ENCODE measurements at regions not wholly inside any gene's neighbourhood (a gene's known extent, or its start where the extent isn't known, plus 50 kb on each side); places are given as distances from the start of the nearest gene placed in this dataset.

DNA sequence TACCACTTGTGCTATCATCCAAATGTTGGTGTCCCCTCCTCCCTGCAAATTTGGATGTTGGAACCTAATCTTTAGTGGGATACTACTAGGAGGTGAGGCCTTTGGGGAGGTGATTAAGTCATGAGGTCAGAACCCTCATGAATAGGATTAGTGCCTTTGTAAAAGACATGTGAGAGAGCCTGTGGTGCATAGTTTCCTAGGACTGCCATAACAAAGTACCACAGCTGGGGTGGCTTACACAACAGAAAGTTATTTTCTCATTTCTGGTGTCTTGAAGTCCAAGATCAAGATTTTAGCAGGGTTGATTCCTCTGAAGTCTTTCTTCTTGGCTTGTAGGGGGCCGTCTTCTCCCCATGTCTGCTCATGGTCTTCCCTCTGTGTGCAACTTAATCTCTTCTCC lies 562.6 kb upstream of the ARGLU1 start:
- no TSS peak for BruUV-seq (replicated peaks)
- ChIA-PET POLR2A (no interaction called here), CTCF (interaction anchor here (0.5 kb wide), 1 partner anchor 592 kb away, joined by 3 read pairs; no protein-coding TSS in a partner anchor)
- Histone ChIP-seq H3K4me1 (0 out of 2 replicates have a peak, but pooled peaks cover under 1% of the 10 kb centered on the region), H3K27me3 (replicated peaks; ENCODE audit: control insufficient read depth, insufficient read depth, low read length) (no peaks in the 10 kb centered on the region), H3K9me3 (no peaks in the 10 kb centered on the region), H3K4me3 (ENCODE audit: low read depth, low read length) (no peak overlapping the region), H3K36me3 (ENCODE audit: control insufficient read depth, insufficient read depth, low read length) (no peaks in the 10 kb centered on the region)
- no peak overlapping the region for H3K27ac Mint-ChIP-seq (ENCODE audit: unreplicated experiment)
- H3K9me3 Mint-ChIP-seq (ENCODE audit: unreplicated experiment): peaks cover 45% of the 10 kb centered on the region
- DNase-seq: no peak
- TF ChIP-seq, protein P1, sequence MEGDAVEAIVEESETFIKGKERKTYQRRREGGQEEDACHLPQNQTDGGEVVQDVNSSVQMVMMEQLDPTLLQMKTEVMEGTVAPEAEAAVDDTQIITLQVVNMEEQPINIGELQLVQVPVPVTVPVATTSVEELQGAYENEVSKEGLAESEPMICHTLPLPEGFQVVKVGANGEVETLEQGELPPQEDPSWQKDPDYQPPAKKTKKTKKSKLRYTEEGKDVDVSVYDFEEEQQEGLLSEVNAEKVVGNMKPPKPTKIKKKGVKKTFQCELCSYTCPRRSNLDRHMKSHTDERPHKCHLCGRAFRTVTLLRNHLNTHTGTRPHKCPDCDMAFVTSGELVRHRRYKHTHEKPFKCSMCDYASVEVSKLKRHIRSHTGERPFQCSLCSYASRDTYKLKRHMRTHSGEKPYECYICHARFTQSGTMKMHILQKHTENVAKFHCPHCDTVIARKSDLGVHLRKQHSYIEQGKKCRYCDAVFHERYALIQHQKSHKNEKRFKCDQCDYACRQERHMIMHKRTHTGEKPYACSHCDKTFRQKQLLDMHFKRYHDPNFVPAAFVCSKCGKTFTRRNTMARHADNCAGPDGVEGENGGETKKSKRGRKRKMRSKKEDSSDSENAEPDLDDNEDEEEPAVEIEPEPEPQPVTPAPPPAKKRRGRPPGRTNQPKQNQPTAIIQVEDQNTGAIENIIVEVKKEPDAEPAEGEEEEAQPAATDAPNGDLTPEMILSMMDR (IDR thresholded peaks at IDR 0.05; ENCODE audit: insufficient read depth in 1 of 2, low read depth in 1 of 2, low read length in 1 of 2, severe bottlenecking in 1 of 2, unreplicated experiment in 1 of 2): no peak
- H3K4me3 Mint-ChIP-seq (ENCODE audit: unreplicated experiment): no peak overlapping the region
- H3K27me3 Mint-ChIP-seq (ENCODE audit: insufficient read depth, unreplicated experiment): no peaks in the 10 kb centered on the region
- H3K4me1 Mint-ChIP-seq (ENCODE audit: low read depth, unreplicated experiment): peaks cover 7% of the 10 kb centered on the region
- intact Hi-C loops (cut with micrococcal nuclease; ENCODE audit: unreplicated experiment): no loop called here
- H3K36me3 Mint-ChIP-seq (ENCODE audit: insufficient read depth, unreplicated experiment): no peaks in the 10 kb centered on the region

DNA sequence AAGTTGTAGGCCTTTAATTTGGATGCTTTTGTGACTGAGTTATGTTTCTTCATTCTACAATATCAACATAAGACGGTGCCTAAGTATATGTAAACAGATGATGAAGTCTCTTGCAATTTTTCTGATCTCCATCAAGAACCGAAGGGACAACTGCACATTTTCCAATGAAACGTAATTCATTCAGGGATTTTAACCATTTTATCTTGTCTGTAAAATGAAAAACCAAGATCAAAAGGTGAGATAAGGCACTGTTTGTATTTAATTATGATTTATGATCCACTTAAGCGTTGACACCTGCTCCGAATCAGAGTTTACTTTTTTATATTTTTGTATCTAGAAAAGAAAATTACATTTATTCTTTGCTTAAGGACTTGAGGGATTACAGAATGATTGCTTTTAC lies 556.8 kb upstream of the ARGLU1 start:
- intact Hi-C loops (cut with micrococcal nuclease; ENCODE audit: unreplicated experiment): loop anchor here (1.0 to 10.0 kb wide), 13 partner anchors 127 to 1042 kb away; partner anchors contain the start of gene ARGLU1
- no peaks in the 10 kb centered on the region for H3K36me3 Mint-ChIP-seq (ENCODE audit: insufficient read depth, unreplicated experiment)
- Histone ChIP-seq H3K36me3 (ENCODE audit: control insufficient read depth, insufficient read depth, low read length) (no peaks in the 10 kb centered on the region), H3K9me3 (no peaks in the 10 kb centered on the region), H3K27me3 (replicated peaks; ENCODE audit: control insufficient read depth, insufficient read depth, low read length) (no peaks in the 10 kb centered on the region), H3K4me1 (peaks cover 55% of the 10 kb centered on the region), H3K4me3 (ENCODE audit: low read depth, low read length) (no peak overlapping the region)
- no peak overlapping the region for H3K27ac Mint-ChIP-seq (ENCODE audit: unreplicated experiment)
- H3K4me1 Mint-ChIP-seq (ENCODE audit: low read depth, unreplicated experiment): peaks cover 31% of the 10 kb centered on the region
- BruUV-seq (replicated peaks): no TSS peak
- H3K27me3 Mint-ChIP-seq (ENCODE audit: insufficient read depth, unreplicated experiment): no peaks in the 10 kb centered on the region
- TF ChIP-seq, protein P1 (IDR thresholded peaks at IDR 0.05; ENCODE audit: insufficient read depth in 1 of 2, low read depth in 1 of 2, low read length in 1 of 2, severe bottlenecking in 1 of 2, unreplicated experiment in 1 of 2): no peak
- DNase-seq: no peak
- peaks cover 25% of the 10 kb centered on the region for H3K9me3 Mint-ChIP-seq (ENCODE audit: unreplicated experiment)
- POLR2A ChIA-PET: no interaction called here
- no peak overlapping the region for H3K4me3 Mint-ChIP-seq (ENCODE audit: unreplicated experiment)
- CTCF ChIA-PET: no interaction called here

DNA sequence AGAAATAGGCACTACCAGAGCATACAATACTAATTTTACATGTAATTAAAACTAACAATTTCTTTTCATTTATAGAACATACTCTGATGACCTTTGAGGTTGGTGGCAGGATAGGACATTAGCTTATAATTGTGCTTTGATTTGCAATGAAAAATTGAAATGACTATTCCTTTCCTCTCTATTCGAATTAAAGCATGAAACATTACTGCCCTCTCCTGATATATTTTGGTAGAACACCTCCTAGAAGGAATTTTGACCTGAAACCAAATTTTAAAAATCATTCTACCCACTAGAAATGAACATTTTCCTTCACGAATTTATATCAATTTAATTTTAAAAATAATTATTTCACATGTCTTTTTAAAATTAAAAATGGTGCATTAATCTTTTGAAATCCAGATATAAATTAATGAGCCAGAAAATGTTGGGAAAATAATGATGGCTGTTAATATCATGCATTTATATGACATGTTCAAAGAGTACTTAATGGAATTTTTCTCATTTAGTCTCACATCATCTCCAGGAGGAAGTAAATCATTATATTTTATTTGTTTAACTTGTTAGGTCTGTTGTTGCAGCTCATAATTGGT lies 556.3 kb upstream of the ARGLU1 start:
- intact Hi-C loops (cut with micrococcal nuclease; ENCODE audit: unreplicated experiment): loop anchor here (1.0 to 10.0 kb wide), 13 partner anchors 127 to 1042 kb away; partner anchors contain the start of gene ARGLU1
- TF ChIP-seq, protein P1 (IDR thresholded peaks at IDR 0.05; ENCODE audit: insufficient read depth in 1 of 2, low read depth in 1 of 2, low read length in 1 of 2, severe bottlenecking in 1 of 2, unreplicated experiment in 1 of 2): peak; percentile 53 to 64
- BruUV-seq (replicated peaks): no TSS peak
- Histone ChIP-seq H3K4me3 (ENCODE audit: low read depth, low read length) (no peak overlapping the region), H3K27me3 (replicated peaks; ENCODE audit: control insufficient read depth, insufficient read depth, low read length) (no peaks in the 10 kb centered on the region), H3K4me1 (peaks cover 60% of the 10 kb centered on the region), H3K36me3 (ENCODE audit: control insufficient read depth, insufficient read depth, low read length) (no peaks in the 10 kb centered on the region), H3K9me3 (no peaks in the 10 kb centered on the region)
- H3K27me3 Mint-ChIP-seq (ENCODE audit: insufficient read depth, unreplicated experiment): no peaks in the 10 kb centered on the region
- no peak overlapping the region for H3K27ac Mint-ChIP-seq (ENCODE audit: unreplicated experiment)
- H3K36me3 Mint-ChIP-seq (ENCODE audit: insufficient read depth, unreplicated experiment): no peaks in the 10 kb centered on the region
- H3K9me3 Mint-ChIP-seq (ENCODE audit: unreplicated experiment): peaks cover 25% of the 10 kb centered on the region
- H3K4me3 Mint-ChIP-seq (ENCODE audit: unreplicated experiment): no peak overlapping the region
- ChIA-PET POLR2A (no interaction called here), CTCF (interaction anchor here (0.6 kb wide), 2 partner anchors 322 to 502 kb away, joined by 3 to 4 read pairs; no protein-coding TSS in a partner anchor)
- peak in 1 of 2 experiments; percentile 62 for DNase-seq
- H3K4me1 Mint-ChIP-seq (ENCODE audit: low read depth, unreplicated experiment): peaks cover 31% of the 10 kb centered on the region
